Activated effector memory CD4-positive, alpha-beta T cell treated with Interleukin-2 at 50 U/mL for 16 hours (primary cell): ENCODE measurements at regions not wholly inside any gene's neighbourhood (a gene's known extent, or its start where the extent isn't known, plus 50 kb on each side); places are given as distances from the start of the nearest gene placed in this dataset.

ENCODE experiments used
- DNase-seq: peaks from one replicate; pipeline ENCODE4 v3.0.0-alpha.2; 2020

- DNase-seq = no peak
These were observed 275.3 kb downstream of the GALR1 start for GRCh38 chr18:77524909-77525308.

- DNase-seq = no peak
These were observed 277.3 kb downstream of the GALR1 start for GRCh38 chr18:77526962-77527361.

- DNase-seq = no peak
These were observed 279.2 kb downstream of the GALR1 start for GRCh38 chr18:77528872-77529271.

GRCh38 chr18:77529492-77530176 is 280.0 kb downstream of the GALR1 start:
- DNase-seq = no peak

- no peak for DNase-seq
These were observed 281.1 kb downstream of the GALR1 start for GRCh38 chr18:77530732-77531131.

- DNase-seq = no peak
These were observed 290.2 kb downstream of the GALR1 start for GRCh38 chr18:77539860-77540259.

- DNase-seq = no peak
These were observed 295.1 kb downstream of the GALR1 start for GRCh38 chr18:77544792-77545191.

- no peak for DNase-seq
These were observed 298.1 kb downstream of the GALR1 start for GRCh38 chr18:77547757-77548156.

GRCh38 chr18:77548790-77549420 is 299.3 kb downstream of the GALR1 start:
- no peak for DNase-seq

GRCh38 chr18:77550625-77551024 is 301.0 kb downstream of the GALR1 start:
- DNase-seq = no peak

GRCh38 chr18:77551055-77551454 is 301.4 kb downstream of the GALR1 start:
- no peak for DNase-seq

- no peak for DNase-seq
These were observed 303.3 kb downstream of the GALR1 start for GRCh38 chr18:77552945-77553344.

- no peak for DNase-seq
These were observed 304.4 kb downstream of the GALR1 start for GRCh38 chr18:77554061-77554460.

- no peak for DNase-seq
These were observed 307.5 kb downstream of the GALR1 start for GRCh38 chr18:77557046-77557587.

GRCh38 chr18:77559274-77559910 is 309.7 kb downstream of the GALR1 start:
- no peak for DNase-seq

GRCh38 chr18:77560341-77560992 is 310.8 kb downstream of the GALR1 start:
- DNase-seq = no peak

- no peak for DNase-seq
These were observed 317.0 kb downstream of the GALR1 start for GRCh38 chr18:77566604-77567003.

- DNase-seq = no peak
These were observed 317.6 kb downstream of the GALR1 start for GRCh38 chr18:77567205-77567604.

GRCh38 chr18:77571743-77572142 is 322.1 kb downstream of the GALR1 start:
- DNase-seq = no peak

- no peak for DNase-seq
These were observed 322.9 kb downstream of the GALR1 start for GRCh38 chr18:77572537-77572936.

- no peak for DNase-seq
These were observed 323.9 kb downstream of the GALR1 start for GRCh38 chr18:77573571-77573970.

GRCh38 chr18:77590943-77591515 is 341.4 kb downstream of the GALR1 start:
- DNase-seq = no peak

GRCh38 chr18:77597726-77598125 is 348.1 kb downstream of the GALR1 start:
- DNase-seq = no peak
